ENCODE measurements at regions not wholly inside any gene's neighbourhood (a gene's known extent, or its start where the extent isn't known, plus 50 kb on each side); places are given as distances from the start of the nearest gene placed in this dataset.

DNA sequence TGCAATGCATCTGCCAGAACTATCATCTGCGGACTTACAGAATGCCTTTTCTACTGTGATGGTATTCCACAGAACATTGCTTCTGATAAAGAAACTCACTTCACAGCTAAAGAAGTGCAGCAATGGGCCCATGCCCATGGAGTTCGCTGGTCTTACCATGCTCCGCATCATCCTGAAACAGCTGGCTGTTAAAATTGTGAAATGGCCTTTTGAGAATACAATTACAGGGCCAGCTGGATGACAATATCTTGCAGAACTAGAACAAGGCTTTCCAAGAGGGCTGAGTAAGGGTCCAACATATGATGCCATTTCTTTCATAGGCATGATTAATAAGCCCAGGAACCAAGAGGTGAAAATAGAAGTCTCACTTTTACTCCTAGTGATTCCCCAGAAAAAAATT lies 104.1 kb upstream of the ADCY1 start:
- POLR2A ChIA-PET, result no interaction called here
- ATAC-seq (no peak), DNase-seq (ENCODE audit: low read depth in 1 of 2, low spot score in 1 of 2) (no peak), FAIRE-seq (no peak)
- CTCF ChIA-PET, result no interaction called here
- Histone ChIP-seq H3K4me3 (no peak overlapping the region), H3K9me3 (no peaks in the 10 kb centered on the region; the same call in 1 of the 3 replicates), H3K27ac (no peak overlapping the region), H3K4me2 (no peak overlapping the region), H3K4me1 (no peaks in the 10 kb centered on the region)
- no peak for TF ChIP-seq NFE2L2 (conservative IDR thresholded peaks at IDR 0.05; ENCODE audit: low read length)
- TF ChIP-seq, protein P1, sequence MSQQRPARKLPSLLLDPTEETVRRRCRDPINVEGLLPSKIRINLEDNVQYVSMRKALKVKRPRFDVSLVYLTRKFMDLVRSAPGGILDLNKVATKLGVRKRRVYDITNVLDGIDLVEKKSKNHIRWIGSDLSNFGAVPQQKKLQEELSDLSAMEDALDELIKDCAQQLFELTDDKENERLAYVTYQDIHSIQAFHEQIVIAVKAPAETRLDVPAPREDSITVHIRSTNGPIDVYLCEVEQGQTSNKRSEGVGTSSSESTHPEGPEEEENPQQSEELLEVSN (IDR thresholded peaks at IDR 0.05; ENCODE audit: borderline replicate concordance, low read depth), result no peak
- no peak for TF ChIP-seq FOXS1 (CRISPR knock-in tag; IDR thresholded peaks at IDR 0.05)
- WGBS (ENCODE audit: missing lambda C conversion rate), result 53% methylated on average over 3 of the region's 3 CpGs

DNA sequence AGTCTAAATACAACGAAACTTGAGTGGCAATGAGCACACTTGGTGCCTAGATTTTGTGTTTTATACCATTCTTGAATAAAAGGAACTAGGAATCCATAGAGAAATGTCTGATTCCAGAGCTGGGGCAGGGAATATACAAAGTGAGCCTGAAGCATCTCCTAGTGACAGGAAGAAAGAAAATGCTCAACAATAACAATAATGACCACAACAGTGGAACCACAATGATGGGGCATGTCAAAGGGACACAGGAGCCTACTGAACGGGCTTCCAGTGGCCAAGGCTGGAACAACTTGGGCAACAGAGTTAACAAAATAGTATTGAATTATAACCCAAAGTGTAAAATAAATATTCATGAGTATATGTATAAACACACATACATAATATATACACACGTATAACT lies 94.4 kb upstream of the ADCY1 start:
- Histone ChIP-seq H3K27ac (no peak overlapping the region), H3K9me3 (no peaks in the 10 kb centered on the region), H3K4me1 (no peaks in the 10 kb centered on the region), H3K4me2 (no peak overlapping the region), H3K4me3 (no peak overlapping the region)
- 2% methylated on average over 3 of the region's 3 CpGs for whole genome bisulfite sequencing (ENCODE audit: missing lambda C conversion rate)
- POLR2A ChIA-PET, result no interaction called here
- no peak for DNase-seq (ENCODE audit: low read depth in 1 of 2, low spot score in 1 of 2)
- ATAC-seq, result no peak
- FAIRE-seq, result no peak
- CTCF ChIA-PET, result no interaction called here
- TF ChIP-seq HOXB13 (CRISPR knock-in tag; IDR thresholded peaks at IDR 0.05; ENCODE audit: low read depth) (no peak), MAZ (IDR thresholded peaks at IDR 0.05; ENCODE audit: borderline replicate concordance, low read depth, low read length) (no peak), HOXA7 (CRISPR knock-in tag; IDR thresholded peaks at IDR 0.05) (no peak), TFCP2L1 (CRISPR knock-in tag; IDR thresholded peaks at IDR 0.05) (no peak), RARB (CRISPR knock-in tag; IDR thresholded peaks at IDR 0.05) (no peak), POLR2AphosphoS2 (conservative IDR thresholded peaks at IDR 0.05; ENCODE audit: low read length) (no peak), CHD4 (IDR thresholded peaks at IDR 0.05; ENCODE audit: borderline replicate concordance) (no peak)
- TF ChIP-seq, protein P2, sequence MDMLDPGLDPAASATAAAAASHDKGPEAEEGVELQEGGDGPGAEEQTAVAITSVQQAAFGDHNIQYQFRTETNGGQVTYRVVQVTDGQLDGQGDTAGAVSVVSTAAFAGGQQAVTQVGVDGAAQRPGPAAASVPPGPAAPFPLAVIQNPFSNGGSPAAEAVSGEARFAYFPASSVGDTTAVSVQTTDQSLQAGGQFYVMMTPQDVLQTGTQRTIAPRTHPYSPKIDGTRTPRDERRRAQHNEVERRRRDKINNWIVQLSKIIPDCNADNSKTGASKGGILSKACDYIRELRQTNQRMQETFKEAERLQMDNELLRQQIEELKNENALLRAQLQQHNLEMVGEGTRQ (IDR thresholded peaks at IDR 0.05), result no peak
- TF ChIP-seq, protein P3, sequence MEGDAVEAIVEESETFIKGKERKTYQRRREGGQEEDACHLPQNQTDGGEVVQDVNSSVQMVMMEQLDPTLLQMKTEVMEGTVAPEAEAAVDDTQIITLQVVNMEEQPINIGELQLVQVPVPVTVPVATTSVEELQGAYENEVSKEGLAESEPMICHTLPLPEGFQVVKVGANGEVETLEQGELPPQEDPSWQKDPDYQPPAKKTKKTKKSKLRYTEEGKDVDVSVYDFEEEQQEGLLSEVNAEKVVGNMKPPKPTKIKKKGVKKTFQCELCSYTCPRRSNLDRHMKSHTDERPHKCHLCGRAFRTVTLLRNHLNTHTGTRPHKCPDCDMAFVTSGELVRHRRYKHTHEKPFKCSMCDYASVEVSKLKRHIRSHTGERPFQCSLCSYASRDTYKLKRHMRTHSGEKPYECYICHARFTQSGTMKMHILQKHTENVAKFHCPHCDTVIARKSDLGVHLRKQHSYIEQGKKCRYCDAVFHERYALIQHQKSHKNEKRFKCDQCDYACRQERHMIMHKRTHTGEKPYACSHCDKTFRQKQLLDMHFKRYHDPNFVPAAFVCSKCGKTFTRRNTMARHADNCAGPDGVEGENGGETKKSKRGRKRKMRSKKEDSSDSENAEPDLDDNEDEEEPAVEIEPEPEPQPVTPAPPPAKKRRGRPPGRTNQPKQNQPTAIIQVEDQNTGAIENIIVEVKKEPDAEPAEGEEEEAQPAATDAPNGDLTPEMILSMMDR (IDR thresholded peaks at IDR 0.05), result no peak
- TF ChIP-seq, protein P4, sequence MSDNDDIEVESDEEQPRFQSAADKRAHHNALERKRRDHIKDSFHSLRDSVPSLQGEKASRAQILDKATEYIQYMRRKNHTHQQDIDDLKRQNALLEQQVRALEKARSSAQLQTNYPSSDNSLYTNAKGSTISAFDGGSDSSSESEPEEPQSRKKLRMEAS (IDR thresholded peaks at IDR 0.05), result no peak
- TF ChIP-seq, protein P5, sequence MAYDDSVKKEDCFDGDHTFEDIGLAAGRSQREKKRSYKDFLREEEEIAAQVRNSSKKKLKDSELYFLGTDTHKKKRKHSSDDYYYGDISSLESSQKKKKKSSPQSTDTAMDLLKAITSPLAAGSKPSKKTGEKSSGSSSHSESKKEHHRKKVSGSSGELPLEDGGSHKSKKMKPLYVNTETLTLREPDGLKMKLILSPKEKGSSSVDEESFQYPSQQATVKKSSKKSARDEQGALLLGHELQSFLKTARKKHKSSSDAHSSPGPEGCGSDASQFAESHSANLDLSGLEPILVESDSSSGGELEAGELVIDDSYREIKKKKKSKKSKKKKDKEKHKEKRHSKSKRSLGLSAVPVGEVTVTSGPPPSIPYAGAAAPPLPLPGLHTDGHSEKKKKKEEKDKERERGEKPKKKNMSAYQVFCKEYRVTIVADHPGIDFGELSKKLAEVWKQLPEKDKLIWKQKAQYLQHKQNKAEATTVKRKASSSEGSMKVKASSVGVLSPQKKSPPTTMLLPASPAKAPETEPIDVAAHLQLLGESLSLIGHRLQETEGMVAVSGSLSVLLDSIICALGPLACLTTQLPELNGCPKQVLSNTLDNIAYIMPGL (CRISPR knock-in tag; IDR thresholded peaks at IDR 0.05; ENCODE audit: borderline replicate concordance), result no peak
- TF ChIP-seq, protein P6, sequence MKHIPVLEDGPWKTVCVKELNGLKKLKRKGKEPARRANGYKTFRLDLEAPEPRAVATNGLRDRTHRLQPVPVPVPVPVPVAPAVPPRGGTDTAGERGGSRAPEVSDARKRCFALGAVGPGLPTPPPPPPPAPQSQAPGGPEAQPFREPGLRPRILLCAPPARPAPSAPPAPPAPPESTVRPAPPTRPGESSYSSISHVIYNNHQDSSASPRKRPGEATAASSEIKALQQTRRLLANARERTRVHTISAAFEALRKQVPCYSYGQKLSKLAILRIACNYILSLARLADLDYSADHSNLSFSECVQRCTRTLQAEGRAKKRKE (CRISPR knock-in tag; IDR thresholded peaks at IDR 0.05; ENCODE audit: low read depth), result no peak
- TF ChIP-seq, protein P7, sequence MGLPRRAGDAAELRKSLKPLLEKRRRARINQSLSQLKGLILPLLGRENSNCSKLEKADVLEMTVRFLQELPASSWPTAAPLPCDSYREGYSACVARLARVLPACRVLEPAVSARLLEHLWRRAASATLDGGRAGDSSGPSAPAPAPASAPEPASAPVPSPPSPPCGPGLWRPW (IDR thresholded peaks at IDR 0.05), result no peak

DNA sequence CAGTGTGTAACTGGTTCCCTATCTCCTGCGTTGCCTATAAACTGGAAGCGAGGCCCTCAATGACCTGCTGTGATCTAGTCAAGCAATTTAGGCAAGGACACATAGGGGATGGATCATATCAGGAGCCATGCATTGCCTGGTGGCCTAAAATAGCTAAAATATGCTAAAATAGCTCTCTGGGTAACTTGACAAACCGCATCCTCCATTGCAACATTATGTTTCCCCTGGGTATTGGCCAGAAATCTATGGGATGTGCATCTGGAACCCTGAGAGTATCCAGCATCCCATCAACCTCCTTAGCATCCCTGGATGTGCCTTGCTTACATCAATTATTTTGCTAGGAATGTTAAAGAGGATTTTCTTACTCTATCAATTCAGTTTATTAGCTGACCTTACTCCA lies 91.7 kb upstream of the ADCY1 start:
- no peak overlapping the region for H3K4me3 ChIP-seq
- ChIA-PET CTCF (no interaction called here), POLR2A (no interaction called here)
- FAIRE-seq (no peak), ATAC-seq (no peak), DNase-seq (ENCODE audit: low read depth in 1 of 2, low spot score in 1 of 2) (no peak)
- TF ChIP-seq MAZ (IDR thresholded peaks at IDR 0.05; ENCODE audit: borderline replicate concordance, low read depth, low read length), result no peak
- no peak for TF ChIP-seq FOSL2 (IDR thresholded peaks at IDR 0.05)
- no peak for TF ChIP-seq FOSL2 (CRISPR knock-in tag; IDR thresholded peaks at IDR 0.05)
- TF ChIP-seq NR3C1 (IDR thresholded peaks at IDR 0.05), result no peak
- no peak for TF ChIP-seq PHF8 (IDR thresholded peaks at IDR 0.05; ENCODE audit: borderline replicate concordance, low read depth)
- TF ChIP-seq ZC3H11A (IDR thresholded peaks at IDR 0.05), result no peak
- TF ChIP-seq KDM1A (IDR thresholded peaks at IDR 0.05; ENCODE audit: low read depth), result no peak
- TF ChIP-seq, protein P1 (IDR thresholded peaks at IDR 0.05; ENCODE audit: borderline replicate concordance, low read depth), result no peak
- TF ChIP-seq, protein P4 (IDR thresholded peaks at IDR 0.05), result no peak
- TF ChIP-seq SREBF2 (IDR thresholded peaks at IDR 0.05), result no peak
- H3K4me1 ChIP-seq, result no peaks in the 10 kb centered on the region
- no peaks in the 10 kb centered on the region for H3K9me3 ChIP-seq
- H3K27ac ChIP-seq, result no peak overlapping the region
- 9% methylated on average over 3 of the region's 3 CpGs for WGBS (ENCODE audit: missing lambda C conversion rate)
- no peak overlapping the region for H3K4me2 ChIP-seq
